ENCODE measurements at regions not wholly inside any gene's neighbourhood (a gene's known extent, or its start where the extent isn't known, plus 50 kb on each side); places are given as distances from the start of the nearest gene placed in this dataset.

DNA sequence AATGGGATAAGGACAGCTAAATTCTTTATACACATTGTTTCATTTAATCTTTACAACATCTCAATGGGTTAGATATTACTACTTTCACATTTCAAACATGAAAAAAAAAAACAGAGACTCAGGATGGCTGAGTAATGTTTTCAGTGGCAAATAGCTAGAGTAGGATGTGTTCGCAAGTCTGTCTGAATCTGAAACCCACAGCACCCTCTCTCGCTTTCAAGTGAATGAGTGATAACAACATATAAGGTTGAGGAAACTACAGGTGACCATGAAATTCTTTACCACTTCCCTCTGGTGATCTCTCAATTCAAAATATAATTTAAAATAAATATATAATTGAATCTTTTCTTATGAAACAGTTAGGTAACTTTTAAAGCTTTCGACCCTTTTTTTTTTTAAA, 162.6 kb downstream of the PRR32 start (continued):
- TF ChIP-seq, protein P1, sequence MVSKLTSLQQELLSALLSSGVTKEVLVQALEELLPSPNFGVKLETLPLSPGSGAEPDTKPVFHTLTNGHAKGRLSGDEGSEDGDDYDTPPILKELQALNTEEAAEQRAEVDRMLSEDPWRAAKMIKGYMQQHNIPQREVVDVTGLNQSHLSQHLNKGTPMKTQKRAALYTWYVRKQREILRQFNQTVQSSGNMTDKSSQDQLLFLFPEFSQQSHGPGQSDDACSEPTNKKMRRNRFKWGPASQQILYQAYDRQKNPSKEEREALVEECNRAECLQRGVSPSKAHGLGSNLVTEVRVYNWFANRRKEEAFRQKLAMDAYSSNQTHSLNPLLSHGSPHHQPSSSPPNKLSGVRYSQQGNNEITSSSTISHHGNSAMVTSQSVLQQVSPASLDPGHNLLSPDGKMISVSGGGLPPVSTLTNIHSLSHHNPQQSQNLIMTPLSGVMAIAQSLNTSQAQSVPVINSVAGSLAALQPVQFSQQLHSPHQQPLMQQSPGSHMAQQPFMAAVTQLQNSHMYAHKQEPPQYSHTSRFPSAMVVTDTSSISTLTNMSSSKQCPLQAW (CRISPR knock-in tag; IDR thresholded peaks at IDR 0.05) = no peak
- TF ChIP-seq ZNF337 (CRISPR knock-in tag; IDR thresholded peaks at IDR 0.05; ENCODE audit: borderline replicate concordance, low read depth) = no peak
- TF ChIP-seq, protein P2, sequence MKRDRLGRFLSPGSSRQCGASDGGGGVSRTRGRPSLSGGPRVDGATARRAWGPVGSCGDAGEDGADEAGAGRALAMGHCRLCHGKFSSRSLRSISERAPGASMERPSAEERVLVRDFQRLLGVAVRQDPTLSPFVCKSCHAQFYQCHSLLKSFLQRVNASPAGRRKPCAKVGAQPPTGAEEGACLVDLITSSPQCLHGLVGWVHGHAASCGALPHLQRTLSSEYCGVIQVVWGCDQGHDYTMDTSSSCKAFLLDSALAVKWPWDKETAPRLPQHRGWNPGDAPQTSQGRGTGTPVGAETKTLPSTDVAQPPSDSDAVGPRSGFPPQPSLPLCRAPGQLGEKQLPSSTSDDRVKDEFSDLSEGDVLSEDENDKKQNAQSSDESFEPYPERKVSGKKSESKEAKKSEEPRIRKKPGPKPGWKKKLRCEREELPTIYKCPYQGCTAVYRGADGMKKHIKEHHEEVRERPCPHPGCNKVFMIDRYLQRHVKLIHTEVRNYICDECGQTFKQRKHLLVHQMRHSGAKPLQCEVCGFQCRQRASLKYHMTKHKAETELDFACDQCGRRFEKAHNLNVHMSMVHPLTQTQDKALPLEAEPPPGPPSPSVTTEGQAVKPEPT (CRISPR knock-in tag; IDR thresholded peaks at IDR 0.05; ENCODE audit: low read depth) = no peak
- TF ChIP-seq, protein P3, sequence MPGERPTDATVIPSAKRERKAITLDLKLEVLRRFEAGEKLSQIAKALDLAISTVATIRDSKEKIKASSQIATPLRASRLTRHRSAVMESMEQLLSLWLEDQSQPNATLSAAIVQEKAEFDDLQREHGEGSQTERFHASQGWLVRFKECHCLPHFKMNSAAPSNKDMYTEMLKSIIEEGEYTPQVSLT (CRISPR knock-in tag; IDR thresholded peaks at IDR 0.05; ENCODE audit: borderline replicate concordance, low read depth) = no peak
- no peak for TF ChIP-seq MAZ (IDR thresholded peaks at IDR 0.05; ENCODE audit: borderline replicate concordance, low read depth, low read length)
- no peak for TF ChIP-seq MAZ (CRISPR knock-in tag; IDR thresholded peaks at IDR 0.05; ENCODE audit: low read depth)
- TF ChIP-seq, protein P4, sequence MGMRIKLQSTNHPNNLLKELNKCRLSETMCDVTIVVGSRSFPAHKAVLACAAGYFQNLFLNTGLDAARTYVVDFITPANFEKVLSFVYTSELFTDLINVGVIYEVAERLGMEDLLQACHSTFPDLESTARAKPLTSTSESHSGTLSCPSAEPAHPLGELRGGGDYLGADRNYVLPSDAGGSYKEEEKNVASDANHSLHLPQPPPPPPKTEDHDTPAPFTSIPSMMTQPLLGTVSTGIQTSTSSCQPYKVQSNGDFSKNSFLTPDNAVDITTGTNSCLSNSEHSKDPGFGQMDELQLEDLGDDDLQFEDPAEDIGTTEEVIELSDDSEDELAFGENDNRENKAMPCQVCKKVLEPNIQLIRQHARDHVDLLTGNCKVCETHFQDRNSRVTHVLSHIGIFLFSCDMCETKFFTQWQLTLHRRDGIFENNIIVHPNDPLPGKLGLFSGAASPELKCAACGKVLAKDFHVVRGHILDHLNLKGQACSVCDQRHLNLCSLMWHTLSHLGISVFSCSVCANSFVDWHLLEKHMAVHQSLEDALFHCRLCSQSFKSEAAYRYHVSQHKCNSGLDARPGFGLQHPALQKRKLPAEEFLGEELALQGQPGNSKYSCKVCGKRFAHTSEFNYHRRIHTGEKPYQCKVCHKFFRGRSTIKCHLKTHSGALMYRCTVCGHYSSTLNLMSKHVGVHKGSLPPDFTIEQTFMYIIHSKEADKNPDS (CRISPR knock-in tag; IDR thresholded peaks at IDR 0.05) = no peak
- TF ChIP-seq, protein P5, sequence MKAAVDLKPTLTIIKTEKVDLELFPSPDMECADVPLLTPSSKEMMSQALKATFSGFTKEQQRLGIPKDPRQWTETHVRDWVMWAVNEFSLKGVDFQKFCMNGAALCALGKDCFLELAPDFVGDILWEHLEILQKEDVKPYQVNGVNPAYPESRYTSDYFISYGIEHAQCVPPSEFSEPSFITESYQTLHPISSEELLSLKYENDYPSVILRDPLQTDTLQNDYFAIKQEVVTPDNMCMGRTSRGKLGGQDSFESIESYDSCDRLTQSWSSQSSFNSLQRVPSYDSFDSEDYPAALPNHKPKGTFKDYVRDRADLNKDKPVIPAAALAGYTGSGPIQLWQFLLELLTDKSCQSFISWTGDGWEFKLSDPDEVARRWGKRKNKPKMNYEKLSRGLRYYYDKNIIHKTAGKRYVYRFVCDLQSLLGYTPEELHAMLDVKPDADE (CRISPR knock-in tag; IDR thresholded peaks at IDR 0.05) = no peak
- TF ChIP-seq ZNF720 (CRISPR knock-in tag; IDR thresholded peaks at IDR 0.05) = no peak
- no peak for TF ChIP-seq FOXJ3 (CRISPR knock-in tag; IDR thresholded peaks at IDR 0.05; ENCODE audit: borderline replicate concordance)
- no peak for TF ChIP-seq ARNT2 (CRISPR knock-in tag; IDR thresholded peaks at IDR 0.05; ENCODE audit: low read depth)

Data from HepG2 (cell line).